K562 (cell line): ENCODE measurements at regions not wholly inside any gene's neighbourhood (a gene's known extent, or its start where the extent isn't known, plus 50 kb on each side); places are given as distances from the start of the nearest gene placed in this dataset.

ENCODE experiments used
- CAMTA2 ChIP-seq: fragments of 250-450 bp; sonication (Bioruptor Pico); conservative IDR thresholded peaks from 2 replicates; pipeline ENCODE4 v1.5.1; 2022
- MYNN ChIP-seq, 2 experiments: sonication (generic); formaldehyde crosslinking in 1 of 2; IDR thresholded peaks; 2 replicates each; pipeline versions ENCODE4 v1.5.0 to v1.6.1; 2016 to 2020; ENCODE audit warnings: antibody characterized with exemption in 1 of 2, missing genetic modification reagents in 1 of 2
- RAD21 ChIP-seq, 2 experiments: fragments of 250-450 bp in 1 of 2; fragments of 450-650 bp in 1 of 2; sonication (Bioruptor Pico) in 1 of 2; formaldehyde crosslinking in 1 of 2; IDR thresholded peaks in 1 of 2; conservative IDR thresholded peaks in 1 of 2; 2 replicates each; pipeline versions ENCODE4 v1.4.0 to v1.8.0; 2020 to 2022; ENCODE audit warnings: mild to moderate bottlenecking in 2 of 2, moderate library complexity in 1 of 2
- SRF ChIP-seq, 2 experiments: fragments of 250-450, 450-650 bp in 1 of 2; sonication (Bioruptor Pico) in 1 of 2; sonication (generic) in 1 of 2; formaldehyde crosslinking; IDR thresholded peaks; 2 replicates each; pipeline versions ENCODE4 v1.5.0 to v1.5.1; 2020 to 2022; ENCODE audit warnings: mild to moderate bottlenecking in 1 of 2, missing genetic modification reagents in 1 of 2
- TCF7 ChIP-seq: sonication (generic); IDR thresholded peaks from 2 replicates; pipeline ENCODE4 v1.6.1; 2016; ENCODE audit warnings: antibody characterized with exemption, borderline replicate concordance

- TF ChIP-seq TCF7 (no peak), CAMTA2 (CRISPR knock-in tag) (no peak), SRF (CRISPR knock-in tag; IDR thresholded peaks at IDR 0.05) (no peak), RAD21 (CRISPR knock-in tag; conservative IDR thresholded peaks at IDR 0.05 in 1 of 2, IDR thresholded peaks at IDR 0.05 in 1 of 2) (no peak), MYNN (IDR thresholded peaks at IDR 0.05) (no peak), MYNN (CRISPR knock-in tag; IDR thresholded peaks at IDR 0.05) (no peak)
These were observed 176.4 kb downstream of the SIM1 start for GRCh38 chr6:100288311-100288710.
